Natural killer cell (primary cell): ENCODE measurements at regions not wholly inside any gene's neighbourhood (a gene's known extent, or its start where the extent isn't known, plus 50 kb on each side); places are given as distances from the start of the nearest gene placed in this dataset.
"Not testable (repeated sequence)": the region's sequence is repeated elsewhere in the genome, so short reads cannot be mapped to it uniquely, and the experiment has no call there.

Experiments
- ATAC-seq, 3 donors: fragments of 150-1000 bp in 2 of 3; fragments of 200-7000 bp in 1 of 3; cut with Tn5 transposase; 1 replicate in 1 of 3; 2 replicates in 2 of 3; pipeline ENCODE4 v1.10.0; 2021; ENCODE audit warnings: mild to moderate bottlenecking in 2 of 3, moderate library complexity in 2 of 3
- DNase-seq, 2 donors: peaks; one replicate each; pipeline versions ENCODE4 v3.0.0 to v3.0.0-alpha.2; 2013 to 2021; ENCODE audit warnings: mixed read lengths in 1 of 2
- H3K27ac ChIP-seq: one replicate; pipeline ENCODE4 v1.5.1; 2013; ENCODE audit warnings: mild to moderate bottlenecking, low read length
- H3K27me3 ChIP-seq: one replicate; pipeline ENCODE4 v1.6.1; 2013; ENCODE audit warnings: low read length; ENCODE audit not compliant: control insufficient read depth, insufficient read depth
- H3K36me3 ChIP-seq: one replicate; pipeline ENCODE4 v1.6.1; 2013; ENCODE audit warnings: low read length; ENCODE audit not compliant: control insufficient read depth, insufficient read depth
- H3K4me1 ChIP-seq: one replicate; pipeline ENCODE4 v1.6.1; 2013; ENCODE audit warnings: low read length; ENCODE audit not compliant: control insufficient read depth, insufficient read depth
- H3K4me3 ChIP-seq: one replicate; pipeline ENCODE4 v1.5.1; 2013; ENCODE audit warnings: low read length
- H3K9me3 ChIP-seq: one replicate; pipeline ENCODE4 v1.6.1; 2013; ENCODE audit warnings: low read length; ENCODE audit not compliant: control insufficient read depth, insufficient read depth
- H3K27ac Mint-ChIP-seq, 2 donors: one replicate each; pipeline ENCODE4 v1.8.0; 2022; ENCODE audit warnings: mild to moderate bottlenecking in 2 of 2, mixed read lengths in 2 of 2, moderate library complexity in 1 of 2
- H3K27me3 Mint-ChIP-seq, 2 donors: one replicate each; pipeline ENCODE4 v1.8.0; 2022; ENCODE audit warnings: low read depth in 2 of 2, mixed read lengths in 2 of 2
- H3K36me3 Mint-ChIP-seq: one replicate; pipeline ENCODE4 v1.8.0; 2022; ENCODE audit warnings: mixed read lengths
- H3K4me1 Mint-ChIP-seq, 2 donors: one replicate each; pipeline ENCODE4 v1.8.0; 2022; ENCODE audit warnings: mixed read lengths in 2 of 2
- H3K4me3 Mint-ChIP-seq: one replicate; pipeline ENCODE4 v1.8.0; 2022; ENCODE audit warnings: mild to moderate bottlenecking, moderate library complexity, mixed read lengths
- H3K9me3 Mint-ChIP-seq, 2 donors: one replicate each; pipeline ENCODE4 v1.8.0; 2022; ENCODE audit warnings: mixed read lengths in 2 of 2
- WGBS: methylation state at CpG from one replicate; pipeline ENCODE4 v1.1.7; 2013; ENCODE audit warnings: missing lambda C conversion rate; ENCODE audit not compliant: insufficient coverage; 5-methylcytosine and 5-hydroxymethylcytosine counted together
- intact Hi-C: fragments of 100-400 bp; cut with micrococcal nuclease; formaldehyde crosslinking; loops from one replicate; pipeline ENCODE4 v1.14.2; 2022
- TF ChIP-seq, protein P1 (sequence below): fragments of 200-600 bp; IDR thresholded peaks from one replicate; pipeline ENCODE4 v1.8.0; 2022; ENCODE audit warnings: antibody characterized with exemption

DNA sequence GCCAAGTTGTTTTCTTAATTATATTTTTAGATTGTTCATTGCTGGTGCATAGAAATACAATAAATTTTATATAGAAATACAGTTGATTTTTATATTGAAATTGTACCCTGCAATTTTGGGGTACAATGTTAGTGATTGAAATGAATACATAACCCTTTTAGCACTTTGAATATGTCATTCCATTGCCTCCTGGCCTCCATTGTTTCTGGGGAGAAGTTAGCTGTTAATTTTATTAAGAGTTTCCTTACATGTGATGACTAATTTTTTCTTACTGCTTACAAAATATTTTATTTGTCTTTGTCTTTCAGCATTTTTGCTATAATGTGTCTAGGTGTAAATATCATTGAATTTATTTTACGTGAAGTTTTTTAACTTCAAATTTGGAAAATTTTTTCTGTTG lies 176.5 kb upstream of the DCC start:
- Histone ChIP-seq H3K36me3 (no peaks in the 10 kb centered on the region), H3K27me3 (no peaks in the 10 kb centered on the region), H3K9me3 (no peaks in the 10 kb centered on the region), H3K4me1 (no peaks in the 10 kb centered on the region), H3K4me3 (no peak overlapping the region), H3K27ac (no peak overlapping the region)
- WGBS, result no CpG with 5 or more reads among the region's 1 CpG
- Mint-ChIP-seq H3K4me3 (no peak overlapping the region), H3K4me1 (no peaks in the 10 kb centered on the region), H3K27ac (no peak overlapping the region), H3K9me3 (peaks cover 11 to 18% of the 10 kb centered on the region in 2 donors), H3K27me3 (no peaks in the 10 kb centered on the region), H3K36me3 (no peaks in the 10 kb centered on the region)
- intact Hi-C loops, result no loop called here
- ATAC-seq, result no peak
- TF ChIP-seq, protein P1, sequence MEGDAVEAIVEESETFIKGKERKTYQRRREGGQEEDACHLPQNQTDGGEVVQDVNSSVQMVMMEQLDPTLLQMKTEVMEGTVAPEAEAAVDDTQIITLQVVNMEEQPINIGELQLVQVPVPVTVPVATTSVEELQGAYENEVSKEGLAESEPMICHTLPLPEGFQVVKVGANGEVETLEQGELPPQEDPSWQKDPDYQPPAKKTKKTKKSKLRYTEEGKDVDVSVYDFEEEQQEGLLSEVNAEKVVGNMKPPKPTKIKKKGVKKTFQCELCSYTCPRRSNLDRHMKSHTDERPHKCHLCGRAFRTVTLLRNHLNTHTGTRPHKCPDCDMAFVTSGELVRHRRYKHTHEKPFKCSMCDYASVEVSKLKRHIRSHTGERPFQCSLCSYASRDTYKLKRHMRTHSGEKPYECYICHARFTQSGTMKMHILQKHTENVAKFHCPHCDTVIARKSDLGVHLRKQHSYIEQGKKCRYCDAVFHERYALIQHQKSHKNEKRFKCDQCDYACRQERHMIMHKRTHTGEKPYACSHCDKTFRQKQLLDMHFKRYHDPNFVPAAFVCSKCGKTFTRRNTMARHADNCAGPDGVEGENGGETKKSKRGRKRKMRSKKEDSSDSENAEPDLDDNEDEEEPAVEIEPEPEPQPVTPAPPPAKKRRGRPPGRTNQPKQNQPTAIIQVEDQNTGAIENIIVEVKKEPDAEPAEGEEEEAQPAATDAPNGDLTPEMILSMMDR, result no peak
- no peak for DNase-seq

DNA sequence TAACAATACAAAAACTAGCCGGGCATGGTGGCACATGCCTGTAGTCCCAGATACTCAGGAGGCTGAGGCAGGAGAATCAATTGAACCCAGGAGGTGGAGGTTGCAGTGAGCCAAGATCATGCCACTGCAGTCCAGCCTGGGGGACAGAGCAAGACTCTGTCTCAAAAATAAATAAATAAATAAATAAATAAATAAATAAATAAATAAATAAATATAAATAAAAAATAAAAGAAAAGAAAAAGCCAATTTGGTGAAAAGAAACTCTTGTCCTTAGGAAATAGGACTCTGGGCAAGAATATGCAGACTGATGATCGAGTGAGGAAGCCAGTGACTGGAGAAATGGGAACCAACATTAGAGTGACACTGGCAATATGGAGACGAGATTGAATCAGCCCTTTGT lies 171.9 kb upstream of the DCC start:
- ATAC-seq, H3K27ac Mint-ChIP-seq, DNase-seq, H3K27ac ChIP-seq, H3K4me3 Mint-ChIP-seq, H3K27me3 ChIP-seq, H3K36me3 Mint-ChIP-seq, H3K4me3 ChIP-seq, H3K9me3 ChIP-seq, intact Hi-C loops, H3K4me1 Mint-ChIP-seq, H3K36me3 ChIP-seq, H3K4me1 ChIP-seq, H3K27me3 Mint-ChIP-seq: not testable (repeated sequence)
- WGBS, result 68% methylated on average over 3 of the region's 3 CpGs
- peaks cover 12 to 14% of the 10 kb centered on the region in 2 donors for H3K9me3 Mint-ChIP-seq

DNA sequence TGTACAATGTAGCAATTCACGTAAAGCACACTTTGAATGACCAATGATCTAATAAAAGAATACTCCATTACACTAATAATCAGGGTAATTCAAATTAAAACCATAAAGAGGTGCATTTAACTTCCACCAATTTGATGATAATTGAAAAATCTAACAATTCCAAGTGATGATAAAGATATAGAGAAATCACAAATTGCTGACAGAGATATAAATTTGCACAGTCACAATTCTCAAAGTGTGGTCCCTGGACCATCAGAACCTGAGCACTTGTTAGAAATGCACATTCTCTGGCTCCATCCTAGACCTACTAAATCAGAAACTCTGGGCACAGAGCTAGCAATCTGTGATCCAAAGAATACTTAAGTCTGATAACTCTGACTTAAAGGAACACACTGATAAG lies 165.8 kb upstream of the DCC start:
- H3K27me3 ChIP-seq, result no peaks in the 10 kb centered on the region
- Mint-ChIP-seq H3K4me1 (no peaks in the 10 kb centered on the region), H3K27ac (no peak overlapping the region), H3K4me3 (no peak overlapping the region), H3K27me3 (no peaks in the 10 kb centered on the region), H3K9me3 (peaks cover 7 to 12% of the 10 kb centered on the region in 2 donors), H3K36me3 (no peaks in the 10 kb centered on the region)
- H3K36me3 ChIP-seq, result no peaks in the 10 kb centered on the region
- DNase-seq, result no peak
- intact Hi-C loops, result no loop called here
- WGBS, result 67% methylated on average over 1 of the region's 1 CpG
- no peaks in the 10 kb centered on the region for H3K4me1 ChIP-seq
- ATAC-seq, result no peak
- TF ChIP-seq, protein P1, result no peak
- H3K4me3 ChIP-seq, result no peak overlapping the region
- no peaks in the 10 kb centered on the region for H3K9me3 ChIP-seq
- H3K27ac ChIP-seq, result no peak overlapping the region

DNA sequence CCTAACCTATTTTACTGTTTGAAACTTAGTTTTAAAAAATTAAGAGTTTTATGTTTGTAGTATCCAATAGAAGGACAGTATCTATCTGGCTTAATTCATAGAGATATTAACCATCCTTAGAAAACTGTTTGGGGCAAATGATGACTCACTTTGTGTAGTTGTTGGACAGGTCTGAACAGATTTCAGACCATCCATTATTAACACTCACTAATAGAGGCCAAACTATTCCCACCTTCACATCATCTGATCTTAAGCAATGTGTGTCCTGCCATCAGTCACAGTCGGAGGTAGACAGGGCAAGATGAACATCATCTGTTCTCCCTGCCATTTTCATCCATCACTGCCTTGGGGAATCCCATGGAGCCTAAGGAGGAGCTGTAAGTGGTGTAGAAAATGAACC lies 164.6 kb upstream of the DCC start:
- H3K27ac Mint-ChIP-seq, result no peak overlapping the region
- Histone ChIP-seq H3K27me3 (no peaks in the 10 kb centered on the region), H3K36me3 (no peaks in the 10 kb centered on the region), H3K27ac (no peak overlapping the region), H3K4me1 (no peaks in the 10 kb centered on the region), H3K4me3 (no peak overlapping the region), H3K9me3 (no peaks in the 10 kb centered on the region)
- H3K4me3 Mint-ChIP-seq, result no peak overlapping the region
- WGBS, result 82% methylated on average over 1 of the region's 1 CpG
- peaks cover 11% of the 10 kb centered on the region in 2 donors for H3K9me3 Mint-ChIP-seq
- no peaks in the 10 kb centered on the region for H3K36me3 Mint-ChIP-seq
- intact Hi-C loops, result no loop called here
- ATAC-seq (no peak), DNase-seq (no peak)
- H3K4me1 Mint-ChIP-seq, result no peaks in the 10 kb centered on the region
- H3K27me3 Mint-ChIP-seq, result no peaks in the 10 kb centered on the region
- TF ChIP-seq, protein P1, result no peak
